Common myeloid progenitor, CD34-positive (primary cell): ENCODE measurements at regions not wholly inside any gene's neighbourhood (a gene's known extent, or its start where the extent isn't known, plus 50 kb on each side); places are given as distances from the start of the nearest gene placed in this dataset.

ENCODE experiments used
- CTCF ChIA-PET: fragments of 350-600 bp; sonication (Branson Sonifier 250); formaldehyde crosslinking; loops from one replicate; lab custom pipeline; 2021; ENCODE audit warnings: antibody characterized with exemption; lab: Charles Lee
- POLR2A ChIA-PET: fragments of 350-600 bp; sonication (Branson Sonifier 250); formaldehyde crosslinking; loops from one replicate; lab custom pipeline; 2021; ENCODE audit warnings: antibody characterized with exemption; lab: Charles Lee
- DNase-seq, 3 donors: peaks; one replicate each; pipeline versions ENCODE4 v3.0.0 to v3.0.0-alpha.2; 2013
- H3K27ac ChIP-seq, 2 experiments: 1 replicate in 1 of 2; 2 replicates in 1 of 2; pipeline ENCODE4 v1.7.0; 2013; ENCODE audit warnings: inconsistent platforms in 2 of 2, low read length in 2 of 2, mild to moderate bottlenecking in 2 of 2, low read depth in 1 of 2, moderate library complexity in 1 of 2; ENCODE audit not compliant: severe bottlenecking in 2 of 2, insufficient read depth in 1 of 2, poor library complexity in 1 of 2
- H3K27me3 ChIP-seq, 5 experiments: replicated peaks in 2 of 5; 1 replicate in 3 of 5; 2 replicates in 2 of 5; pipeline versions ENCODE4 v1.6.1 to v1.7.0; 2013; ENCODE audit warnings: low read length in 4 of 5, mild to moderate bottlenecking in 2 of 5, moderate library complexity in 2 of 5, inconsistent platforms in 1 of 5; ENCODE audit not compliant: insufficient read depth in 5 of 5, control insufficient read depth in 4 of 5
- H3K36me3 ChIP-seq, 4 experiments: 1 replicate in 2 of 4; 2 replicates in 2 of 4; pipeline versions ENCODE4 v1.6.1 to v1.7.0; 2013; ENCODE audit warnings: low read length in 3 of 4, control low read depth in 1 of 4, mild to moderate bottlenecking in 1 of 4; ENCODE audit not compliant: control insufficient read depth in 4 of 4, insufficient read depth in 4 of 4
- H3K4me1 ChIP-seq, 4 experiments: 1 replicate in 3 of 4; 2 replicates in 1 of 4; pipeline versions ENCODE4 v1.6.1 to v1.7.1; 2013; ENCODE audit warnings: low read length in 3 of 4, mild to moderate bottlenecking in 3 of 4, control low read depth in 1 of 4, inconsistent platforms in 1 of 4, moderate library complexity in 1 of 4; ENCODE audit not compliant: control insufficient read depth in 4 of 4, insufficient read depth in 4 of 4; ENCODE audit errors: control extremely low read depth in 1 of 4
- H3K4me3 ChIP-seq, 7 experiments: 1 replicate in 4 of 7; 2 replicates in 3 of 7; pipeline versions ENCODE4 v1.5.1 to v1.7.0; 2013; ENCODE audit warnings: mild to moderate bottlenecking in 7 of 7, low read length in 6 of 7, moderate library complexity in 6 of 7, inconsistent platforms in 2 of 7, low read depth in 2 of 7, control low read depth in 1 of 7; ENCODE audit not compliant: insufficient read depth in 4 of 7, control insufficient read depth in 1 of 7; ENCODE audit errors: extremely low read depth in 1 of 7
- H3K9me3 ChIP-seq, 5 experiments: 1 replicate in 4 of 5; 2 replicates in 1 of 5; pipeline versions ENCODE4 v1.6.1 to v1.7.1; 2013; ENCODE audit warnings: low read length in 4 of 5, mild to moderate bottlenecking in 2 of 5, inconsistent platforms in 1 of 5, low read depth in 1 of 5, moderate library complexity in 1 of 5; ENCODE audit not compliant: control insufficient read depth in 4 of 5, insufficient read depth in 2 of 5; ENCODE audit errors: control extremely low read depth in 1 of 5
- WGBS: methylation state at CpG from one replicate; pipeline ENCODE4 v1.1.5; 2013; ENCODE audit not compliant: insufficient coverage; 5-methylcytosine and 5-hydroxymethylcytosine counted together

- no peak overlapping the region for H3K4me3 ChIP-seq
- H3K27ac ChIP-seq, result no peak overlapping the region
- 71% methylated on average over 1 of the region's 1 CpG for WGBS
- POLR2A ChIA-PET, result no interaction called here
- CTCF ChIA-PET, result no interaction called here
- H3K36me3 ChIP-seq, result no peaks in the 10 kb centered on the region
- H3K4me1 ChIP-seq, result no peaks in the 10 kb centered on the region
- no peak for DNase-seq
- no peaks in the 10 kb centered on the region for H3K27me3 ChIP-seq
- H3K9me3 ChIP-seq, result no peaks in the 10 kb centered on the region
Observed at GRCh38 chr4:135354876-135355275, 1153.3 kb upstream of the PABPC4L start.

GRCh38 chr4:135353008-135353407 lies 1151.4 kb upstream of the PABPC4L start:
- ChIA-PET POLR2A (no interaction called here), CTCF (no interaction called here)
- H3K4me1 ChIP-seq, result no peaks in the 10 kb centered on the region
- no peaks in the 10 kb centered on the region for H3K9me3 ChIP-seq
- no peaks in the 10 kb centered on the region for H3K27me3 ChIP-seq
- no peaks in the 10 kb centered on the region for H3K36me3 ChIP-seq
- 100% methylated on average over 1 of the region's 3 CpGs for WGBS
- H3K4me3 ChIP-seq, result no peak overlapping the region
- H3K27ac ChIP-seq, result no peak overlapping the region
- DNase-seq, result no peak

GRCh38 chr4:135344492-135344891 lies 1142.9 kb upstream of the PABPC4L start:
- no peak for DNase-seq
- Histone ChIP-seq H3K9me3 (no peaks in the 10 kb centered on the region), H3K4me1 (no peaks in the 10 kb centered on the region), H3K4me3 (no peak overlapping the region), H3K36me3 (no peaks in the 10 kb centered on the region), H3K27me3 (no peaks in the 10 kb centered on the region), H3K27ac (no peak overlapping the region)
- ChIA-PET CTCF (no interaction called here), POLR2A (no interaction called here)
- WGBS, result 100% methylated on average over 1 of the region's 2 CpGs

- H3K4me1 ChIP-seq, result no peaks in the 10 kb centered on the region
- H3K27me3 ChIP-seq, result no peaks in the 10 kb centered on the region
- H3K27ac ChIP-seq, result no peak overlapping the region
- DNase-seq, result no peak
- H3K4me3 ChIP-seq, result no peak overlapping the region
- no peaks in the 10 kb centered on the region for H3K36me3 ChIP-seq
- no peaks in the 10 kb centered on the region for H3K9me3 ChIP-seq
- ChIA-PET POLR2A (no interaction called here), CTCF (no interaction called here)
Observed at GRCh38 chr4:135338181-135338580, 1136.6 kb upstream of the PABPC4L start.

GRCh38 chr4:135325264-135325663 lies 1123.7 kb upstream of the PABPC4L start:
- no peak for DNase-seq
- H3K4me3 ChIP-seq, result no peak overlapping the region
- POLR2A ChIA-PET, result no interaction called here
- H3K27ac ChIP-seq, result no peak overlapping the region
- no peaks in the 10 kb centered on the region for H3K27me3 ChIP-seq
- 64% methylated on average over 1 of the region's 2 CpGs for WGBS
- peaks cover 0 to 2% (median 0%) of the 10 kb centered on the region in 5 experiments for H3K9me3 ChIP-seq
- no peaks in the 10 kb centered on the region for H3K36me3 ChIP-seq
- no peaks in the 10 kb centered on the region for H3K4me1 ChIP-seq
- CTCF ChIA-PET, result no interaction called here

GRCh38 chr4:135319685-135320084 lies 1118.1 kb upstream of the PABPC4L start:
- H3K4me1 ChIP-seq, result no peaks in the 10 kb centered on the region
- H3K27me3 ChIP-seq, result no peaks in the 10 kb centered on the region
- ChIA-PET CTCF (no interaction called here), POLR2A (no interaction called here)
- H3K9me3 ChIP-seq, result peaks cover 0 to 4% (median 0%) of the 10 kb centered on the region in 5 experiments
- H3K27ac ChIP-seq, result no peak overlapping the region
- no peaks in the 10 kb centered on the region for H3K36me3 ChIP-seq
- WGBS, result 100% methylated on average over 1 of the region's 2 CpGs
- H3K4me3 ChIP-seq, result no peak overlapping the region
- DNase-seq, result no peak

GRCh38 chr4:135316266-135316779 lies 1114.7 kb upstream of the PABPC4L start:
- no peak overlapping the region for H3K27ac ChIP-seq
- H3K36me3 ChIP-seq, result no peaks in the 10 kb centered on the region
- no peak overlapping the region for H3K4me3 ChIP-seq
- ChIA-PET CTCF (no interaction called here), POLR2A (no interaction called here)
- no peaks in the 10 kb centered on the region for H3K4me1 ChIP-seq
- 90% methylated on average over 3 of the region's 7 CpGs for WGBS
- H3K27me3 ChIP-seq, result no peaks in the 10 kb centered on the region
- no peak for DNase-seq
- H3K9me3 ChIP-seq, result peaks cover 0 to 4% (median 0%) of the 10 kb centered on the region in 5 experiments
